HG03159 (cell line): ENCODE measurements at regions not wholly inside any gene's neighbourhood (a gene's known extent, or its start where the extent isn't known, plus 50 kb on each side); places are given as distances from the start of the nearest gene placed in this dataset.
"Not testable (repeated sequence)": the region's sequence is repeated elsewhere in the genome, so short reads cannot be mapped to it uniquely, and the experiment has no call there.

Experiments used
- ATAC-seq: cut with Tn5 transposase; IDR thresholded peaks from one replicate; pipeline ENCODE4 v1.9.1; 2021; ENCODE audit warnings: mild to moderate bottlenecking, moderate library complexity; ENCODE audit not compliant: unreplicated experiment

DNA sequence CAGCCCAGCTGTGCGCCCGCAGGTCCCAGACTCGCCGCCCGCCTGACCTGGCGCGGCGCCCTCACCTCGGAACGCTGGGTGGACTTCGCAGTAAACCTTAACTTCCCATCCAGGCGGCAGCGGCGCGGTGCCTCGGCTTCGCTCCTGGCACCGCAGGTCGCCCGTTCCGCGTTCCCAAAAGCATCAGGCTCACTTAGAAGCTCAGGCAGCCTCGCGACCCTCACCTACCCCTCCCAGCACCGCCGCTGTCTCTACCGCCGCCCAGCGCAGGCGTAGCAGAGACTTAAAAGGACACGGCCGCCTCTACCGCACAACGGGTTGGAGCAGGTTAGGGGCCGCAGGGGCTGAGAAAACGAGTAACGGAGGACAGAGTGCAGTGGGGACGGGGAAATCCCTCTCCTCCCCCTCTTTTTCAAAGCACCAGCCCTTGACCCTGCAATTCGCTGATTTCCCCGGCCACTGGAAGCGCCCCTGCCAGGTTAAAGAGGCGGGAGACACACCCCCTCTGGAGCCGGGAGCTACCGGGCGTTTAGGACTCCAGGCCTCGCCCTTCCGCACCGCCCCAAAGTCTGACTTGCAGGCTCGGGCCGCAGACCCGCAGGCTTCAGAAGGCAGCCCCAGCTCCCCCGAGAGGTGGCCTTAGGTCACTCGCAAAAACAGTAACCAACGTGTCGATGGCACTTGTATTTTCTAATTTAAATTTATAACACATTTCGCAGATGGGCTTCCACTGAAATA is 328.5 kb downstream of the FAM72C start:
- no peak for ATAC-seq

DNA sequence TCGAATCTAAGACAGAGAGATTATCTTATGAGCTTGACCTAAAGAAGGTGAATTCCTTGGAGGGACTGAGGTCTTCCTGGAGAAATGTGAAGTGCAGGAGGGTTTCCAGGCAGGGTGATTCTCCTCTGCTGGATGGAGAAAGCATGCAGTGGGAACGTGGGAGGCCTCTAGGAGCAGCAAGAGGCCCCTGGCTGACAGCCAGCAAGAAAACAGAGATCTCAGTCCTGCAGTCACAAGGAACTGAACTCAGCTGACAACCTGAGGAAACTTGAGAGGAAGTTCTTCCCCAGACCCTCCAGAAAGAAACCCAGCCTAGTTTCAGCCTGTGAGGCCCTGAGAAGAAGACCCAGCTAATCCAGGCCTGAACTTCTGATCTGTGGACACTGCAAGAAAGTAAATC is 345.9 kb downstream of the FAM72C start:
- no peak for ATAC-seq

- no peak for ATAC-seq
Observed at GRCh38 chr1:143619851-143620250, 351.9 kb downstream of the FAM72C start.

DNA sequence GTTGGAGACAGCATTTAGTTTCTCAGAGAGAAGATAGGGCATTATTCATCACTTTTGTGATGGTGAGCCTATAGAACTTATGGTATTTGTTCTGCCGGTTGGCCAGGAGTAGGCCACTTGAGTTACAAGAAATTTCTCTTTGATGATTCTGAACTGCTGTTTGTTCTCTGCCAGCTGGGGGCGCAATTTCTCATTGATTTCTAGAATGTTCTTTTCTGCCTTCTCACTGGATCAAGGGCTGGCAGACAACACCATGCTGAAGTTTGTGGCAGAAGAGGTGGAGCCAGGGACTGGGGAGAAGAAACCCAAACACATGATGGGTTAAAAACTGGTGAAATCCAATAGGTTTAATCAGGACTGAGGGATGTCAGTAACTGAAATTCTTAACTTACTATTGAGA is 360.6 kb downstream of the FAM72C start:
- ATAC-seq = no peak

DNA sequence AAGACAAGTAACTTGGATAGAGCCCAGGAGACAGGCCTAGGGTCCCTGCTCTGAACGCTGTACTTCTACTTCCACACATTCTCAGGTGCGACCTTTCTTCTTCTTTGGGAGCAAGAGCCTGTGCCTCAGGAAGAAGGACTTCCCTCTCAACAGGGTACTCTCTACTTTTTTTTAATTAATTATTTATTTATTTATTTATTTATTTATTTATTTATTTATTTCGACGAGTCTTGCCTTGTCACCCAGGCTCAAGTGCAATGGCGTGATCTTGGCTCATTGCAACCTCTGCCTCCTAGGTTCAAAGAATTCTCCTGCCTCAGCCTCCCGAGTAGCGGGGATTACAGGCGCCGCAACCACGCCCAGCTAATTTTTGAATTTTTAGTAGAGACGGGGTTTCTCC is 361.6 kb downstream of the FAM72C start:
- ATAC-seq = no peak

GRCh38 chr1:143604887-143605286 is 366.9 kb downstream of the FAM72C start:
- no peak for ATAC-seq

DNA sequence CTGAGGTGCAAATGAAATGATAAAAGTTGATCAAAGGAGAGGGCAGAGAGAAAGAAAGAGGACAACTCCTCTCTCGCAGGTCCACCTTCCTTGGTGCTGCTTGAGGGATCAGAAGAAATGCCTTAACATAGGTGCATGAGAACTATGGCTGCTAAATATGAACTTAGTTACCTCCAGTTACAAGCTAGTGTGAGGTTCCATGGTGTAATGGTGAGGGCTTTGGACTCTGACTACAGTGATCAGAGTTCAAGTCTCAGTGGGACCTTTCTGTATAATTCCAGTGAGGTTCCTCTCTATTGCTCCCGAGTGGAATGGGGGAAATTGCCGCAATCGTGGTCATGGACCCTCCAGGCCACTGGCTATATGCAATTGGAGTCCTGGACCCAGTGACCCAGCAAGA is 387.3 kb downstream of the FAM72C start:
- ATAC-seq = no peak

- no peak for ATAC-seq
Observed at GRCh38 chr1:143574891-143575520, 396.8 kb downstream of the FAM72C start.

- not testable (repeated sequence) for ATAC-seq
Observed at GRCh38 chr1:143572661-143573060, 399.1 kb downstream of the FAM72C start.

GRCh38 chr1:143563761-143564160 is 408.0 kb downstream of the FAM72C start:
- ATAC-seq = not testable (repeated sequence)

GRCh38 chr1:143553627-143554026 is 418.2 kb downstream of the FAM72C start:
- ATAC-seq = no peak

- not testable (repeated sequence) for ATAC-seq
Observed at GRCh38 chr1:143504703-143505102, 467.1 kb downstream of the FAM72C start.

GRCh38 chr1:143504080-143504479 is 467.7 kb downstream of the FAM72C start:
- ATAC-seq = not testable (repeated sequence)

DNA sequence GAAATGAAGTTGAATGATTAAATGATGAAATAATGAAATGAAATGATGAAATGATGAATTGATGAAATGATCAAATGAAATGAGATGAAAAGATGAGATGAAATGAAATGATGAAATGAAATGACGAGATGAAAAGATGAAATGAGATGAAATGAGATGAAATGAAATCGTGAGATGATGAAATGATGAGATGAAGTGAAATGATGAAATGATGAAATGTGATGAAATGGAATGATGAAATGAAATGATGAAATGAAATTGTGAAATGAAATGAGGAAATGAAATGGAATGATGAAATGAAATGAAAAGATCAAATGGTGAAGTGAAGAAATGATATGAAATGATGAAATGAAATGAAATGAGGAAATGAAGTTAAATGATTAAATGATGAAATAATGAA is 468.7 kb downstream of the FAM72C start:
- ATAC-seq = not testable (repeated sequence)

- ATAC-seq = not testable (repeated sequence)
Observed at GRCh38 chr1:143502038-143502437, 469.7 kb downstream of the FAM72C start.

DNA sequence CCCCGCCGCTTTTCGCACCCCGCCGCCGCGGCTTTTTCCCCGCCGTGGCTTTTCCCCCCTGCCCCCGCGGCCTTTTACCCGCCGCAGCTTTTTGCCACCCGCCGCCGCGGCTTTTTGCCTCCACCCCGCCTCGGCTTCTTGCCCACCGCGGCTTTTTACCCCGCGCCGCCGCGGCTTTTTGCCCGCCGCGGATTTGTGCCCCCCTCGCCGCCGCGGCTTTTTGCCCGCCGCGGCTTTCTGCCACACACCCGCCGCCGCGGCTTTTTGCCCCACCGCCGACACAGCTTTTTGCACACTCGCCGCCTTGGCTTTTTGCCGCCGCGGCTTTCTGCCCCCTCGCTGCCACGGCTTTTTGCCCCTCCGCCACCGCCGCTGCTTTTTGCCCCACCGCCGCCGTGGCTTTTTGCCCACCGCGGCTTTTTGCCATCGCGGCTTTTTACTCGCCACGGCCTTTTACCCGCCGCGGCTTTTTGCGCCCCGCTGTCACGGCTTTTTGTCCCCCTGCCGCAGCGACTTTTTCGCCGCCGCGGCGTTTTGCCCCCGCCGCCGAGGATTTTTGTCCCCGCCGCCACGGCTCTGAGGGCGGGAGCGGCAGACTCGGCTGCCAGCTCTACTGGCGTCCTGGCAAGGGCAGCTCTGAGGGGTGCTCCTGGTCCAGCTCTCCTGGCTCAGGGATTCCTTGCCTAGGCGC is 473.6 kb downstream of the FAM72C start:
- ATAC-seq = not testable (repeated sequence)

GRCh38 chr1:143497374-143497747 is 474.4 kb downstream of the FAM72C start:
- no peak for ATAC-seq

DNA sequence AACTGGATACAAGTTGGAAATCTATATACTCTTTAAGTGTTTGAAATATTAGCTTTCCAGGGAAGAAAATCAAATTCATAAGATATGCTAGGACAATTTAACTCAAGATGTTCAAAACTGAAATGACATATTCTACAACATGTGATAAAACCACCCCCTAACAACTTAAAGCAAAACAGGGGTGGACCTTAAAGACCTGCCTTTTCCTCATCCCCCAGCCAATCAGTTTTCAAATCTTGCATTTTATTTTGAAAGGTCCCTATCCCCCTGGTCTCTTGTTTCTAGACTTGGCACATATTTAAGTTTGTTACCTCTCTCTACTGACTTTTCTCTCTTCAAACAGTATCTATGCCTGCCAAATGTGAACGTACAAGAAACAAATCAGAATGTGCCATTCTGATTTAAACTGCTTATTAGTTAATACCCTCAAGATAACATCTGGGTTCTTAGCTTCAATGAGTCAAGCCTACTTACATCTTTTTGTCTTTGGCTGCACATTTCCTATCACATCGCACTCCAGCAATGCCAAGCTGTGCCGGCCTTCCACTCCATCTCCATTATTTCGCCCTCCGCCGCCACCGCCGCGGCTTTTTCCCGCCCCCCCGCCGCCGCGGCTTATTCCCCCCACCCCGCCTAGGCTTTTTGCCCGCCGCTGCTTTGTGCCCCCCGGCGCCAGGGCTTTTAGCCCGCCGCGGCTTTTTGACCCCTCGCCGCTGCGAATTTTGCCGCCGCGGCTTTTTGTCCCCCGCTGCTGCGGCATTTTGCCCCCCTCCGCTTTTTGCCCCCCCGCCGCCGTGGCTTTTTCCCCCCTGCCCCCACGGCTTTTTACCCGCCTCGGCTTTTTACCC is 475.0 kb downstream of the FAM72C start:
- not testable (repeated sequence) for ATAC-seq
